Lower leg skin (tissue), 3 donors: ENCODE measurements at regions not wholly inside any gene's neighbourhood (a gene's known extent, or its start where the extent isn't known, plus 50 kb on each side); places are given as distances from the start of the nearest gene placed in this dataset.
"Not testable (repeated sequence)": the region's sequence is repeated elsewhere in the genome, so short reads cannot be mapped to it uniquely, and the experiment has no call there.

Source experiments
- CTCF ChIP-seq, 3 donors: fragments of 450-650 bp; IDR thresholded peaks; one replicate each; pipeline ENCODE4 v1.5.1; 2016; ENCODE audit warnings: antibody characterized with exemption in 3 of 3, mild to moderate bottlenecking in 3 of 3, moderate library complexity in 2 of 3
- POLR2A ChIP-seq, 2 donors: fragments of 450-650 bp; IDR thresholded peaks; one replicate each; pipeline ENCODE4 v1.6.1; 2016 to 2017; ENCODE audit warnings: antibody characterized with exemption in 2 of 2, mild to moderate bottlenecking in 1 of 2, moderate library complexity in 1 of 2

GRCh38 chr17:12239021-12239420 is 218.3 kb downstream of the MAP2K4 start:
- TF ChIP-seq POLR2A, CTCF (IDR thresholded peaks at IDR 0.05): not testable (repeated sequence)
